ENCODE measurements at regions not wholly inside any gene's neighbourhood (a gene's known extent, or its start where the extent isn't known, plus 50 kb on each side); places are given as distances from the start of the nearest gene placed in this dataset.

GRCh38 chr18:73908323-73908722 lies 239.3 kb downstream of the FBXO15 start:
- intact Hi-C loops (cut with micrococcal nuclease): no loop called here
- Histone ChIP-seq H3K9ac (ENCODE audit: low read length) (no peak overlapping the region), H2AFZ (ENCODE audit: low read depth, low read length, poor library complexity, severe bottlenecking) (no peak overlapping the region), H3K27me3 (ENCODE audit: insufficient read depth, low read length) (no peaks in the 10 kb centered on the region), H3K4me3 (replicated peaks in 1 of 2; ENCODE audit: low read depth in 1 of 2, low read length in 2 of 2) (no peak overlapping the region), H3K9me2 (ENCODE audit: insufficient read depth) (no peaks in the 10 kb centered on the region), H3K36me3 (ENCODE audit: control insufficient read depth in 1 of 2, insufficient read depth in 2 of 2, low read length in 2 of 2) (no peaks in the 10 kb centered on the region), H3K9me3 (ENCODE audit: control insufficient read depth in 1 of 2, insufficient read depth in 1 of 2, low read depth in 1 of 2, low read length in 2 of 2) (peaks cover 0 to 8% of the 10 kb centered on the region in 2 experiments; a peak in 2 of 4 replicates), H3K4me2 (ENCODE audit: low read length) (no peak overlapping the region), H3K27ac (ENCODE audit: low read depth, low read length) (no peak overlapping the region), H4K20me1 (ENCODE audit: insufficient read depth) (no peaks in the 10 kb centered on the region), H3K79me2 (ENCODE audit: insufficient read depth, low read length) (no peaks in the 10 kb centered on the region), H3K4me1 (ENCODE audit: control insufficient read depth in 1 of 2, insufficient read depth in 2 of 2, low read length in 2 of 2) (no peaks in the 10 kb centered on the region)
- POLR2A ChIA-PET: no interaction called here
- no TSS peak for BruUV-seq (replicated peaks)
- CTCF ChIA-PET: no interaction called here
- DNase-seq (ENCODE audit: low read depth, low spot score) (no peak), ATAC-seq (no peak)
- no peak for TF ChIP-seq EZH2phosphoT487 (IDR thresholded peaks at IDR 0.05; ENCODE audit: borderline replicate concordance)
- TF ChIP-seq REST (IDR thresholded peaks at IDR 0.05; ENCODE audit: low read depth): peak; percentile 31
- RAD21 ChIA-PET (ENCODE audit: low non-redundant PET in 1 of 2, low total read pairs in 2 of 2, uncharacterized antibody in 2 of 2, unreplicated experiment in 2 of 2): no interaction called here

GRCh38 chr18:73901566-73901965 lies 246.1 kb downstream of the FBXO15 start:
- Histone ChIP-seq H3K4me3 (replicated peaks in 1 of 2; ENCODE audit: low read depth in 1 of 2, low read length in 2 of 2) (no peak overlapping the region), H2AFZ (ENCODE audit: low read depth, low read length, poor library complexity, severe bottlenecking) (no peak overlapping the region), H3K79me2 (ENCODE audit: insufficient read depth, low read length) (no peaks in the 10 kb centered on the region), H4K20me1 (ENCODE audit: insufficient read depth) (no peaks in the 10 kb centered on the region), H3K27me3 (ENCODE audit: insufficient read depth, low read length) (no peaks in the 10 kb centered on the region), H3K36me3 (ENCODE audit: control insufficient read depth in 1 of 2, insufficient read depth in 2 of 2, low read length in 2 of 2) (no peaks in the 10 kb centered on the region), H3K4me2 (ENCODE audit: low read length) (no peak overlapping the region), H3K4me1 (ENCODE audit: control insufficient read depth in 1 of 2, insufficient read depth in 2 of 2, low read length in 2 of 2) (no peaks in the 10 kb centered on the region), H3K9ac (ENCODE audit: low read length) (no peak overlapping the region), H3K27ac (ENCODE audit: low read depth, low read length) (no peak overlapping the region), H3K9me2 (ENCODE audit: insufficient read depth) (no peaks in the 10 kb centered on the region), H3K9me3 (ENCODE audit: control insufficient read depth in 1 of 2, insufficient read depth in 1 of 2, low read depth in 1 of 2, low read length in 2 of 2) (peaks cover 0 to 1% of the 10 kb centered on the region in 2 experiments; a peak in 2 of 4 replicates)
- ChIA-PET CTCF (no interaction called here), POLR2A (no interaction called here), RAD21 (ENCODE audit: low non-redundant PET in 1 of 2, low total read pairs in 2 of 2, uncharacterized antibody in 2 of 2, unreplicated experiment in 2 of 2) (no interaction called here)
- no peak for ATAC-seq
- TF ChIP-seq JUND (IDR thresholded peaks at IDR 0.05) (no peak), ZNF274 (IDR thresholded peaks at IDR 0.05; ENCODE audit: low read depth, low read length) (no peak), REST (IDR thresholded peaks at IDR 0.05; ENCODE audit: low read depth) (no peak), POLR2A (IDR thresholded peaks at IDR 0.05; ENCODE audit: borderline replicate concordance, extremely low read depth, insufficient read depth, insufficient read length) (no peak), SIN3A (IDR thresholded peaks at IDR 0.05; ENCODE audit: low read depth) (no peak), ZFX (IDR thresholded peaks at IDR 0.05) (no peak), EZH2phosphoT487 (IDR thresholded peaks at IDR 0.05; ENCODE audit: borderline replicate concordance) (no peak)
- no TSS peak for BruUV-seq (replicated peaks)
- intact Hi-C loops (cut with micrococcal nuclease): no loop called here
- no peak for DNase-seq (ENCODE audit: low read depth, low spot score)
